ENCODE measurements at regions not wholly inside any gene's neighbourhood (a gene's known extent, or its start where the extent isn't known, plus 50 kb on each side); places are given as distances from the start of the nearest gene placed in this dataset.

- Histone ChIP-seq H3K27ac (ENCODE audit: control insufficient read depth, insufficient read depth) (no peak overlapping the region), H3K4me3 (no peak overlapping the region), H2AFZ (ENCODE audit: control insufficient read depth, low read depth, low read length) (no peak overlapping the region), H4K20me1 (ENCODE audit: control insufficient read depth, insufficient read depth) (no peaks in the 10 kb centered on the region), H3K9ac (ENCODE audit: control insufficient read depth, insufficient read depth, low read length) (no peak overlapping the region), H3K36me3 (ENCODE audit: control insufficient read depth in 2 of 2, insufficient read depth in 2 of 2, low read length in 1 of 2) (no peaks in the 10 kb centered on the region), H3K27me3 (replicated peaks in 1 of 2; ENCODE audit: control insufficient read depth in 2 of 2, insufficient read depth in 2 of 2, low read length in 1 of 2) (no peaks in the 10 kb centered on the region), H3K4me2 (ENCODE audit: control insufficient read depth, insufficient read depth) (no peak overlapping the region), H3K9me3 (replicated peaks; ENCODE audit: control insufficient read depth, insufficient read depth, low read length) (no peaks in the 10 kb centered on the region), H3K79me2 (ENCODE audit: control insufficient read depth, insufficient read depth, low read length) (no peaks in the 10 kb centered on the region), H3K4me1 (ENCODE audit: control insufficient read depth, insufficient read depth, low read length) (no peaks in the 10 kb centered on the region)
- ChIA-PET SMC1A (ENCODE audit: uncharacterized antibody, unreplicated experiment) (no interaction called here), POLR2A (no interaction called here), RAD21 (ENCODE audit: unreplicated experiment) (no interaction called here), CTCF (no interaction called here)
- ATAC-seq = no peak
- BruUV-seq (replicated peaks) = no TSS peak
- no peak for FAIRE-seq
- 14% methylated on average over 2 of the region's 2 CpGs for WGBS (ENCODE audit: insufficient coverage, insufficient replicate concordance, low lambda C conversion rate, missing lambda C conversion rate)
- TF ChIP-seq TARDBP (IDR thresholded peaks at IDR 0.05; ENCODE audit: borderline replicate concordance) = no peak
- TF ChIP-seq E4F1 (IDR thresholded peaks at IDR 0.05; ENCODE audit: borderline replicate concordance, partially characterized antibody) = no peak
- no peak for TF ChIP-seq MLLT1 (IDR thresholded peaks at IDR 0.05)
- TF ChIP-seq RCOR1 (conservative IDR thresholded peaks at IDR 0.05; ENCODE audit: low read depth, low read length) = no peak
- no peak for TF ChIP-seq RFX5 (IDR thresholded peaks at IDR 0.05; ENCODE audit: low read depth, low read length)
- no peak for TF ChIP-seq SP1 (IDR thresholded peaks at IDR 0.05; ENCODE audit: low read depth, low read length)
- no peak for TF ChIP-seq IRF5 (IDR thresholded peaks at IDR 0.05; ENCODE audit: borderline replicate concordance)
- TF ChIP-seq SIX5 (IDR thresholded peaks at IDR 0.05; ENCODE audit: low read depth, low read length, severe bottlenecking) = no peak
- TF ChIP-seq HDAC2 (IDR thresholded peaks at IDR 0.05) = no peak
- in situ Hi-C loops (cut with MboI) (no loop called here), intact Hi-C loops (cut with micrococcal nuclease; ENCODE audit: unreplicated experiment) (no loop called here)
- DNase-seq (ENCODE audit: low read depth, low spot score) = no peak
Measured at GRCh38 chr10:36728626-36729025, 396.8 kb upstream of the ANKRD30A start.
